Mesodermal cell (in vitro differentiated cells): ENCODE measurements at regions not wholly inside any gene's neighbourhood (a gene's known extent, or its start where the extent isn't known, plus 50 kb on each side); places are given as distances from the start of the nearest gene placed in this dataset.

Experiments
- H3K27ac ChIP-seq: 2 replicates; pipeline ENCODE4 v1.7.0; 2013; ENCODE audit warnings: mild to moderate bottlenecking, low read depth, low read length, moderate library complexity; ENCODE audit not compliant: severe bottlenecking
- H3K36me3 ChIP-seq: 2 replicates; pipeline ENCODE4 v1.7.1; 2013; ENCODE audit warnings: mild to moderate bottlenecking, low read length, moderate library complexity; ENCODE audit not compliant: control insufficient read depth, insufficient read depth
- H3K4me1 ChIP-seq: one replicate; pipeline ENCODE4 v1.7.1; 2013; ENCODE audit warnings: mild to moderate bottlenecking, low read length; ENCODE audit not compliant: insufficient read depth, control insufficient read depth, poor library complexity, severe bottlenecking
- H3K4me3 ChIP-seq: 2 replicates; pipeline ENCODE4 v1.7.0; 2013; ENCODE audit warnings: low read length, control low read depth, mild to moderate bottlenecking; ENCODE audit not compliant: insufficient read depth, poor library complexity, severe bottlenecking; ENCODE audit errors: extremely low read depth
- H3K9me3 ChIP-seq: 2 replicates; pipeline ENCODE4 v1.7.1; 2013; ENCODE audit warnings: mild to moderate bottlenecking, low read length, moderate library complexity; ENCODE audit not compliant: control insufficient read depth
- WGBS, 2 experiments: methylation state at CpG; one replicate each; pipeline ENCODE4 v1.1.5; 2013; ENCODE audit warnings: missing lambda C conversion rate in 2 of 2; ENCODE audit not compliant: insufficient coverage in 2 of 2; 5-methylcytosine and 5-hydroxymethylcytosine counted together

GRCh38 chr11:127709960-127710359 is 709.4 kb upstream of the KIRREL3 start:
- Histone ChIP-seq H3K4me1 (no peaks in the 10 kb centered on the region), H3K9me3 (no peaks in the 10 kb centered on the region), H3K27ac (no peak overlapping the region), H3K36me3 (no peaks in the 10 kb centered on the region), H3K4me3 (no peak overlapping the region)
- WGBS, 2 experiments, result 50 to 96% methylated on average over 2 of the region's 3 CpGs

GRCh38 chr11:127693686-127694085 is 693.1 kb upstream of the KIRREL3 start:
- no peaks in the 10 kb centered on the region for H3K9me3 ChIP-seq
- WGBS, 2 experiments, result 89 to 95% methylated on average over 2 to 3 of the region's 3 CpGs
- H3K36me3 ChIP-seq, result no peaks in the 10 kb centered on the region
- no peak overlapping the region for H3K4me3 ChIP-seq
- H3K27ac ChIP-seq, result no peak overlapping the region
- no peaks in the 10 kb centered on the region for H3K4me1 ChIP-seq

- Histone ChIP-seq H3K36me3 (no peaks in the 10 kb centered on the region), H3K27ac (no peak overlapping the region), H3K4me3 (no peak overlapping the region), H3K4me1 (no peaks in the 10 kb centered on the region), H3K9me3 (no peaks in the 10 kb centered on the region)
- 100% methylated on average over 2 to 3 of the region's 4 CpGs for WGBS, 2 experiments
These were observed 682.8 kb upstream of the KIRREL3 start for GRCh38 chr11:127683321-127683720.

- 100% methylated on average over 1 of the region's 8 CpGs; no CpG with 5 or more reads in 1 of the 2 experiments for WGBS, 2 experiments
- no peaks in the 10 kb centered on the region for H3K36me3 ChIP-seq
- no peaks in the 10 kb centered on the region for H3K9me3 ChIP-seq
- H3K4me3 ChIP-seq, result no peak overlapping the region
- H3K27ac ChIP-seq, result no peak overlapping the region
- no peaks in the 10 kb centered on the region for H3K4me1 ChIP-seq
These were observed 679.4 kb upstream of the KIRREL3 start for GRCh38 chr11:127679816-127680545.

- Histone ChIP-seq H3K4me1 (no peaks in the 10 kb centered on the region), H3K4me3 (no peak overlapping the region), H3K27ac (no peak overlapping the region), H3K9me3 (no peaks in the 10 kb centered on the region), H3K36me3 (no peaks in the 10 kb centered on the region)
- 90 to 92% methylated on average over 2 of the region's 2 CpGs for WGBS, 2 experiments
These were observed 678.1 kb upstream of the KIRREL3 start for GRCh38 chr11:127678631-127679030.

GRCh38 chr11:127677660-127678425 is 677.3 kb upstream of the KIRREL3 start:
- no peaks in the 10 kb centered on the region for H3K36me3 ChIP-seq
- H3K4me1 ChIP-seq, result no peaks in the 10 kb centered on the region
- no peaks in the 10 kb centered on the region for H3K9me3 ChIP-seq
- 72 to 89% methylated on average over 2 to 3 of the region's 4 CpGs for WGBS, 2 experiments
- H3K27ac ChIP-seq, result no peak overlapping the region
- no peak overlapping the region for H3K4me3 ChIP-seq

GRCh38 chr11:127675581-127675980 is 675.0 kb upstream of the KIRREL3 start:
- 75 to 94% methylated on average over 1 to 2 of the region's 2 CpGs for WGBS, 2 experiments
- Histone ChIP-seq H3K4me1 (no peaks in the 10 kb centered on the region), H3K27ac (no peak overlapping the region), H3K36me3 (no peaks in the 10 kb centered on the region), H3K4me3 (no peak overlapping the region), H3K9me3 (no peaks in the 10 kb centered on the region)

GRCh38 chr11:127674754-127675153 is 674.2 kb upstream of the KIRREL3 start:
- Histone ChIP-seq H3K4me1 (no peaks in the 10 kb centered on the region), H3K4me3 (no peak overlapping the region), H3K36me3 (no peaks in the 10 kb centered on the region), H3K9me3 (no peaks in the 10 kb centered on the region), H3K27ac (no peak overlapping the region)
- WGBS, 2 experiments, result no CpG with 5 or more reads among the region's 2 CpGs

GRCh38 chr11:127670374-127671119 is 670.0 kb upstream of the KIRREL3 start:
- WGBS, 2 experiments, result 83% methylated on average over 4 to 5 of the region's 10 CpGs
- no peak overlapping the region for H3K27ac ChIP-seq
- no peaks in the 10 kb centered on the region for H3K36me3 ChIP-seq
- no peaks in the 10 kb centered on the region for H3K4me1 ChIP-seq
- H3K4me3 ChIP-seq, result no peak overlapping the region
- H3K9me3 ChIP-seq, result no peaks in the 10 kb centered on the region

- Histone ChIP-seq H3K36me3 (no peaks in the 10 kb centered on the region), H3K27ac (no peak overlapping the region), H3K4me3 (no peak overlapping the region), H3K9me3 (no peaks in the 10 kb centered on the region), H3K4me1 (peaks cover 3% of the 10 kb centered on the region)
- WGBS, 2 experiments, result 60 to 69% methylated on average over 3 to 5 of the region's 6 CpGs
These were observed 655.7 kb upstream of the KIRREL3 start for GRCh38 chr11:127656116-127656836.
